ENCODE measurements at regions not wholly inside any gene's neighbourhood (a gene's known extent, or its start where the extent isn't known, plus 50 kb on each side); places are given as distances from the start of the nearest gene placed in this dataset.

DNA sequence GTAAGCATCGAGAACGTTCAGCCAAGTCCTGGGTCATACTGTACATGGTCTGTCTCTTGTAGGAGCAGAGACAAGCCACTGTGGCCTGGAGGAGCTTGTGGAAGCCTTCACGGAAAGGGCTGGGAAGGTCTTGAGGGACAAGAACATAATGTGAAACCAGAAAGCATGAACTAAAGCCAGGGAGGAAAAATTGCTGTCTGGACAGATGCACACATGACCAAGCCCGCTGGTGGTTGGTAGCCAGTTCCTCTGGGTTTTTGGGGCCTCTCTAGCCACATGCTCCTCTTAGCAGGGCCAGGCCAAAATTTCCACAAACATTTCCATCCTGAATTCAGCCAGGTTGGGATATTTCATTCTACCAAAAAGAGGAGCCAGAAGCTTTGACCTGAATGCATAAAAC is 196.2 kb upstream of the SIX2 start:
- Histone ChIP-seq H3K27ac (ENCODE audit: low read depth, low read length, poor library complexity, severe bottlenecking) (no peak overlapping the region), H3F3A (ENCODE audit: insufficient read depth, low read length) (no peaks in the 10 kb centered on the region), H3K4me2 (ENCODE audit: low read length) (no peak overlapping the region), H3K4me1 (ENCODE audit: insufficient read depth, low read length, severe bottlenecking) (peaks cover 2% of the 10 kb centered on the region), H3K79me2 (ENCODE audit: insufficient read depth, low read length) (no peaks in the 10 kb centered on the region), H4K20me1 (ENCODE audit: insufficient read depth, low read length) (no peaks in the 10 kb centered on the region), H3K36me3 (ENCODE audit: insufficient read depth, low read length) (no peaks in the 10 kb centered on the region), H3K9me3 (ENCODE audit: low read length) (no peaks in the 10 kb centered on the region), H3K27me3 (ENCODE audit: insufficient read depth, low read length) (no peaks in the 10 kb centered on the region), H3K9ac (ENCODE audit: low read length) (no peak overlapping the region), H3K4me3 (ENCODE audit: low read depth, low read length, poor library complexity, severe bottlenecking) (no peak overlapping the region), H3K9me2 (ENCODE audit: low read depth, low read length) (no peaks in the 10 kb centered on the region), H2AFZ (ENCODE audit: low read length) (no peak overlapping the region)
- TF ChIP-seq EZH2 (IDR thresholded peaks at IDR 0.05; ENCODE audit: borderline replicate concordance, low read length) = no peak
- TF ChIP-seq, protein P1, sequence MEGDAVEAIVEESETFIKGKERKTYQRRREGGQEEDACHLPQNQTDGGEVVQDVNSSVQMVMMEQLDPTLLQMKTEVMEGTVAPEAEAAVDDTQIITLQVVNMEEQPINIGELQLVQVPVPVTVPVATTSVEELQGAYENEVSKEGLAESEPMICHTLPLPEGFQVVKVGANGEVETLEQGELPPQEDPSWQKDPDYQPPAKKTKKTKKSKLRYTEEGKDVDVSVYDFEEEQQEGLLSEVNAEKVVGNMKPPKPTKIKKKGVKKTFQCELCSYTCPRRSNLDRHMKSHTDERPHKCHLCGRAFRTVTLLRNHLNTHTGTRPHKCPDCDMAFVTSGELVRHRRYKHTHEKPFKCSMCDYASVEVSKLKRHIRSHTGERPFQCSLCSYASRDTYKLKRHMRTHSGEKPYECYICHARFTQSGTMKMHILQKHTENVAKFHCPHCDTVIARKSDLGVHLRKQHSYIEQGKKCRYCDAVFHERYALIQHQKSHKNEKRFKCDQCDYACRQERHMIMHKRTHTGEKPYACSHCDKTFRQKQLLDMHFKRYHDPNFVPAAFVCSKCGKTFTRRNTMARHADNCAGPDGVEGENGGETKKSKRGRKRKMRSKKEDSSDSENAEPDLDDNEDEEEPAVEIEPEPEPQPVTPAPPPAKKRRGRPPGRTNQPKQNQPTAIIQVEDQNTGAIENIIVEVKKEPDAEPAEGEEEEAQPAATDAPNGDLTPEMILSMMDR (IDR thresholded peaks at IDR 0.05; ENCODE audit: low read length) = no peak

DNA sequence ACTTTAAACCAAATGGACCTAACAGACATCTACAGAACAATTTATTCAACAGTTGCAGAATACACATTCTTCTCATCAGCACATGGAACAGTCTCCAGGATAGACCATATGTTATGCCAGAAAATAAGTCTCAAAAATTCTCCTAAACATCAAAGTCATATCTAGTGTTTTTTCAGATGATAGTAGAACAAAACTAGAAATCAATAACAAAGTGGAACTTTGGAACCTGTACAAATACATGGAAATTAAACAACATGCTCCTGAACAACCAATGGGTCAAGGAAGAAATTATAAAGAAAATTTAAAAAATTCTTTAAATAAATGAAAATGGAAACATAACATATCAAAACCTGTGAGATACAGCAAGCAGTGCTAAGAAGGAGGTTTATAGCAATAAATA is 194.1 kb upstream of the SIX2 start:
- Histone ChIP-seq H3F3A (ENCODE audit: insufficient read depth, low read length) (no peaks in the 10 kb centered on the region), H2AFZ (ENCODE audit: low read length) (no peak overlapping the region), H4K20me1 (ENCODE audit: insufficient read depth, low read length) (no peaks in the 10 kb centered on the region), H3K9ac (ENCODE audit: low read length) (no peak overlapping the region), H3K27ac (ENCODE audit: low read depth, low read length, poor library complexity, severe bottlenecking) (no peak overlapping the region), H3K27me3 (ENCODE audit: insufficient read depth, low read length) (no peaks in the 10 kb centered on the region), H3K4me1 (ENCODE audit: insufficient read depth, low read length, severe bottlenecking) (no peaks in the 10 kb centered on the region), H3K36me3 (ENCODE audit: insufficient read depth, low read length) (no peaks in the 10 kb centered on the region), H3K79me2 (ENCODE audit: insufficient read depth, low read length) (no peaks in the 10 kb centered on the region), H3K9me2 (ENCODE audit: low read depth, low read length) (no peaks in the 10 kb centered on the region), H3K4me3 (ENCODE audit: low read depth, low read length, poor library complexity, severe bottlenecking) (no peak overlapping the region), H3K9me3 (ENCODE audit: low read length) (no peaks in the 10 kb centered on the region), H3K4me2 (ENCODE audit: low read length) (no peak overlapping the region)
- TF ChIP-seq, protein P1 (IDR thresholded peaks at IDR 0.05; ENCODE audit: low read length) = no peak
- TF ChIP-seq EZH2 (IDR thresholded peaks at IDR 0.05; ENCODE audit: borderline replicate concordance, low read length) = no peak

DNA sequence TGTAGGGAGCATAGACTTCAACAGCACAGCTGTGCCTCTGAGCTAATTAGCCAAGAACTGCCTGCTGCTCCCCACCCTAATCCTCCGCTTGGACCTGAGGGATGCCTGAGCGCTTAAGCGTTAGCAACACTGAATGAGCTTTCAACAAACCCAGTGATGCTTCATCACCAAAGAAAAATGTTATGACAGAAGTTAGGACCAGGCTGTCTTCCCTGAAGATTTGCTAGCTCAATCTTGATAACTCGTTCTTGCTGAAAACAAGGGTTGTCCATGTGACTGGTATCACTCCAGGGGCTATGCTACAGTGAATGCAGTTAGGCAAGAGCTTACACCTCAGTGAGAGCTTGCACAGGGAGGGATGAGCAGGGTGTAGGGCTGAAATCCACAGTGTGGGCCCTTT is 190.7 kb upstream of the SIX2 start:
- H3K4me1 ChIP-seq (ENCODE audit: insufficient read depth, low read length, severe bottlenecking) = no peaks in the 10 kb centered on the region
- no peaks in the 10 kb centered on the region for H3K27me3 ChIP-seq (ENCODE audit: insufficient read depth, low read length)
- no peaks in the 10 kb centered on the region for H4K20me1 ChIP-seq (ENCODE audit: insufficient read depth, low read length)
- no peak overlapping the region for H3K4me2 ChIP-seq (ENCODE audit: low read length)
- TF ChIP-seq, protein P1 (IDR thresholded peaks at IDR 0.05; ENCODE audit: low read length) = no peak
- TF ChIP-seq EZH2 (IDR thresholded peaks at IDR 0.05; ENCODE audit: borderline replicate concordance, low read length) = no peak
- H3F3A ChIP-seq (ENCODE audit: insufficient read depth, low read length) = no peaks in the 10 kb centered on the region
- no peak overlapping the region for H3K9ac ChIP-seq (ENCODE audit: low read length)
- no peak overlapping the region for H3K27ac ChIP-seq (ENCODE audit: low read depth, low read length, poor library complexity, severe bottlenecking)
- H2AFZ ChIP-seq (ENCODE audit: low read length) = no peak overlapping the region
- no peaks in the 10 kb centered on the region for H3K9me3 ChIP-seq (ENCODE audit: low read length)
- H3K79me2 ChIP-seq (ENCODE audit: insufficient read depth, low read length) = no peaks in the 10 kb centered on the region
- H3K4me3 ChIP-seq (ENCODE audit: low read depth, low read length, poor library complexity, severe bottlenecking) = no peak overlapping the region
- no peaks in the 10 kb centered on the region for H3K36me3 ChIP-seq (ENCODE audit: insufficient read depth, low read length)
- H3K9me2 ChIP-seq (ENCODE audit: low read depth, low read length) = no peaks in the 10 kb centered on the region

All from OCI-LY1 (cell line).